Activated naive CD4-positive, alpha-beta T cell treated with anti-CD3 and anti-CD28 coated beads, Interleukin-2, amount 50 U/mL, for 24 hours (primary cell): ENCODE measurements at regions not wholly inside any gene's neighbourhood (a gene's known extent, or its start where the extent isn't known, plus 50 kb on each side); places are given as distances from the start of the nearest gene placed in this dataset.
"Not testable (repeated sequence)": the region's sequence is repeated elsewhere in the genome, so short reads cannot be mapped to it uniquely, and the experiment has no call there.

Experiments
- H3K27ac Mint-ChIP-seq: one replicate; pipeline ENCODE4 v1.8.0; 2021; ENCODE audit warnings: mild to moderate bottlenecking, mixed read lengths
- H3K27me3 Mint-ChIP-seq: one replicate; pipeline ENCODE4 v1.8.0; 2021; ENCODE audit warnings: mixed read lengths
- H3K36me3 Mint-ChIP-seq: one replicate; pipeline ENCODE4 v1.8.0; 2021; ENCODE audit warnings: mixed read lengths
- H3K4me1 Mint-ChIP-seq: one replicate; pipeline ENCODE4 v1.8.0; 2021; ENCODE audit warnings: mixed read lengths
- H3K4me3 Mint-ChIP-seq: one replicate; pipeline ENCODE4 v1.8.0; 2021; ENCODE audit warnings: mild to moderate bottlenecking, mixed read lengths
- H3K9me3 Mint-ChIP-seq: one replicate; pipeline ENCODE4 v1.8.0; 2021; ENCODE audit warnings: mixed read lengths

DNA sequence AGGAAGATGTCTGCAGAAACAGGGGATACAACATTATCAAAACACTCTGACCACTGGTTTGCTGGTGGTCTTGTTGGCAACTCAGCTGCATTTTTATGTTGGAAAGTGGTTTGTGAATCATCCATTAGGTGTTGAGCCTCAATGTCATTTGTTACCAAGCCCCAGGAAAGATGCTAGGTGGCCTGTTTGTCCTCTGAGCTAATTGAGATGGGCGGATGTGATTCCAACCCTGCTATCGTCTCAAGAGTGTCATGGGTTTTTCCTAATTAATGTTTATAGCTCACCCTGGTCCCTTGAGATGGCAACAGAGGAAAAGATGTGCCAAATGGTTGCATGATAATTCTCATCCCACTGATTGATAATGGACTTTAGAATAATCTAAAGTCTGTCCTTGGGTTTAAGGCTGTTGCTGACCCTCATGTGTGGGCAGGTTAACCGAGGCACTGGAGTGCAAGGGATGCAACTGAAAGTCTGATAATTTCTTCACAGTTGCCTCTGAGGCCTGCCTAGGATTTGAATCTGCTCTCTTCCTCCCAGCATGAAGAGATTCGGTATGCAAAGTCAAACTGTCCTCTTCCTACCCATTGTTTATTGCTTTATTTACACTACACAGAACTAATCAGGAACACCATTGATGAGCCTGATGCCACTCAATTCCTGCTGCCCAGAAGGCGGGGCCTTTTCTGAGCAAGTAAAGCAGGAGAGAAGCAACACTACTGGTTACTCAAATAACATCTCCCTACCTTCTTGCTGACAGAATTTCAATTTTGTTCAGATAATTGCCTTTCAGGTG, 166.2 kb upstream of the TBC1D5 start:
- H3K36me3 Mint-ChIP-seq = no peaks in the 10 kb centered on the region
- H3K4me1 Mint-ChIP-seq = no peaks in the 10 kb centered on the region
- no peak overlapping the region for H3K27ac Mint-ChIP-seq
- H3K27me3 Mint-ChIP-seq = peaks cover 7% of the 10 kb centered on the region
- no peaks in the 10 kb centered on the region for H3K9me3 Mint-ChIP-seq
- no peak overlapping the region for H3K4me3 Mint-ChIP-seq

DNA sequence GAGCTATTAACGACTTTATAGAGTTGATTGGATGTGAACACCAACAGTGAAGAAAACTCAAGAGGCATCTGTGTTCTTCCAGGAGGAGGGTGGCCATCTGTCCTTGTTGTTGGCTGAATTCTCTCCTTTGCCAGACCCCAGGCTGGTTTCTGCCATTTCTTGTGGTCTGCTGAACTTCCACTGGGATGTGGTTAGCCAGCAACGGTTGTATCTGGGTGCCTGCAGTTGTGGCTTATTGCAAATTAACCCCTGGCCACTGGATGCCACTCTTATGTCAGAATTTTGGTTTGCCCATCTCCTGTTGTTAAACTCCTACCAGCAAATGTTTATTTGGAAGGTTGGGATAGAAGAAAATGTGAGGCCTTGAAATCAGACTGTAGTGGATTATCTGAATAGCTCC, 163.6 kb upstream of the TBC1D5 start:
- no peak overlapping the region for H3K27ac Mint-ChIP-seq
- no peak overlapping the region for H3K4me3 Mint-ChIP-seq
- peaks cover 2% of the 10 kb centered on the region for H3K27me3 Mint-ChIP-seq
- no peaks in the 10 kb centered on the region for H3K4me1 Mint-ChIP-seq
- no peaks in the 10 kb centered on the region for H3K36me3 Mint-ChIP-seq
- H3K9me3 Mint-ChIP-seq = no peaks in the 10 kb centered on the region

DNA sequence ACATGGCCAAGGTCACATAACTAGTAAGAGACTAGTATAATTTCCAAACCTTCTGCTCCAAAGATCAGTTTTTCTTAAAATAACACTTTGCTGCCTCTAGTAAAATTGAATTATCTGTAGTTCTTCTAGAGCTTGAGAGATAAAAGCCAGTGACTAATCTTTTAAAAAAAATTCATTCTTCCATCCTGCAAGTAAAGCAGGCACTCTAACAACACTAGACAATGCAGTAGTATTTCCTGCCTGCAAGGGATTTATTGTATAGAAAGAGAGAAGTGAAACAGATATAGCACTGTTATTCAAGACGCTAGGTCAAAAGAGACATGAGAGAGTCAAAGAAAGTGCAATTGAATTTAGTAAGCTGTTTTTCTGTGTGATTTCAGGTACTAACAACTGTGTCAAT, 159.5 kb upstream of the TBC1D5 start:
- Mint-ChIP-seq H3K9me3 (peaks cover 5% of the 10 kb centered on the region), H3K27me3 (peaks cover 2% of the 10 kb centered on the region), H3K27ac (no peak overlapping the region), H3K4me1 (no peaks in the 10 kb centered on the region), H3K36me3 (no peaks in the 10 kb centered on the region), H3K4me3 (no peak overlapping the region)

DNA sequence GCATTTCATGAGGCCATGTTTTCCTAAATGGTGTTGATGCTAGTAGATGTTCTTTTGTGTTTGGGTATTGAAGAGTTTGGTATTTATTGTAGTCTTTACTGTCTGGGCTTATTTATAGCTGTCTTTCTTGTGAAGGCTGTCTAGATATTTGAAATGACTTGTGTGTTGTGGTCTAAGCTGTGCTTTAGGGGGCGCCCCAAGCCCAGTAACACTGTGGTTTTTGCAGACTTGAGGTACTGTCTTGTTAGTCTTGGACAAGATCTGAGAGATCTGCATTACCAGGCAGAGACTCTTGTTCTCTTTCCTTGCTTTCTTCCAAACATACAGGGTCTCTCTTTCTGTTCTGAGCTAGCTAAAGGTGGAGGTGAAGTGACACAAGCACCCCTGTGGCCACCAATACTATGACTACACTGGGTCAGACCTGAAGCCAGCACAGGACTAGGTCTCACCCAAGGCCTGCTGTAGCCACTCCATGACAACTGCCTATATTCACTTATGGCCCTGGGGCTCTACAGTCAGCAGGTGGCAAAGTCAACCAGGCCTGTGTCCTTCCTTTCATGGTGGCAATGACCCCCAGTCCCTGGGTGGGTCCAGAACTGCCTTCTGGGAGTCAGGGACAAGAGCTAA, 152.1 kb upstream of the TBC1D5 start:
- Mint-ChIP-seq H3K27me3 (peaks cover 2% of the 10 kb centered on the region), H3K9me3 (no peaks in the 10 kb centered on the region), H3K4me3 (no peak overlapping the region), H3K36me3 (no peaks in the 10 kb centered on the region), H3K4me1 (no peaks in the 10 kb centered on the region), H3K27ac (no peak overlapping the region)

DNA sequence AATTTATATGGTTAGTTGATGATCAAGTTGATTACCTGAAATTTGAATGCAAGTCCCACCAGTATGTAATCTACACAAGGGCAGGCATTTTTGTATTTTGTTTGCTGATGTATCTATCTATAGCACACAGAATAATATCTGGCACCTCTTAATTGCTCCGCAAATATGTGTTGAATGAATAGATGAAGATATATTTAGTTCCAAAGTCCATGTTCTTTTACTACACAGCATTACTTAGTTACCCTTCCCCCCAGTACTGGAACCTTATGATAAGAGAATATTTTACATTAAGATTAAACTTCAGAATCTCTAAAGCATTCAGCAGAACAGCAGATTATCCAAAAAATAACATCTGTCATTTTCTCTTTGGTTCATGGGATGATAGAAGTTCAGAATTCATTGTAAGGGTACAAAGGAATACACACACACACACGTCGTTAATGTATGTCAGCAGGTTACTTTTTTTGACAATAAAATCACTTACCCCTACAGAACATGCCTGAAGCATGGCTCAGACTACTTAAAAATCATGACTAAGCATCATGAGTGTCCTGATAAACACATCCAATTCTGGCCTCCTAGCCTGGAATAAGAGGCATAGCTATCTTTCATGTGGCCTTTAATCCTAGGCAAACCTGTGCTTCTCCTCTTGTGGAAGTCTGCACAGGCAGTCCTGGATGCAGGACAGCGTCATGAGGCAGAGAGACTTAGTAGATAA, 148.9 kb upstream of the TBC1D5 start:
- Mint-ChIP-seq H3K9me3 (no peaks in the 10 kb centered on the region), H3K4me1 (no peaks in the 10 kb centered on the region), H3K4me3 (no peak overlapping the region), H3K36me3 (no peaks in the 10 kb centered on the region), H3K27me3 (peaks cover 2% of the 10 kb centered on the region), H3K27ac (no peak overlapping the region)

DNA sequence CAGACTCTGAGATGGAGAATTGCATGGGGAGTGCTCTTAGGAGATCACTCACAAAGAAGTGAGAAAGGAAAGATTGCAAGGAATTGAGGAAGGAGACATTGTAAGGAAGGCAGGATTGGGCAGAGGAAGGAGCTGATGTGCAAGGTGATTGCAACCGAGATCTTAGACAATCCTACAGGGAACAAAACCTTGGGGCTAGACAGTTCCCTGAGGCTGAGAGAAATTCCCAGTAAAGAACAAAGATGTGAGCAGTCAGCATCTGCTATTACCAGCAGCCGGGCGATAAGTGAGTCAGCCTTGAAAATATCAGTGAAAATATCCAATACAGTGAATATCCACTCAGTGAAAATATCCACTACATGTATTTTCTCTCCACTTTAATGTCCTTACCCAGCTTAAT, 143.6 kb upstream of the TBC1D5 start:
- Mint-ChIP-seq H3K4me1 (no peaks in the 10 kb centered on the region), H3K27me3 (no peaks in the 10 kb centered on the region), H3K9me3 (no peaks in the 10 kb centered on the region), H3K4me3 (no peak overlapping the region), H3K27ac (no peak overlapping the region), H3K36me3 (no peaks in the 10 kb centered on the region)

DNA sequence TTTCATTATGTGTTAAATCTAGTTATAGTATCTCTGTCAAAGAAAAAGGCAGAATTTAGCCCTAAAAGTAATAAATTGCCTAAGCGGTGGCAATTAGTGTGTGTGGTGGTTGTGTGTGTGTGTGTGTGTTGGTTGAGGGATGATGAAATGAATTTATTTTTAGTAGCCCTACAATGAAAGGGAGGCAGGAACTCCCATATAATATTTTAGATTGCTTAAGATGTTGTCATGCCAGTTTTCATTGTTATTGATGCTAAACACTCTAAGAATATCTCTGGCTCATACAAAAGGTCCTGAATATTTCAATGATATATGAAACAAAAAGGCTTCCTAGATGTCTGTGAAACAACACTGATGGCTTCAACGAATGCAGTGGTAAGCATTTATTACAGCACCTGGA, 140.6 kb upstream of the TBC1D5 start:
- H3K9me3 Mint-ChIP-seq = no peaks in the 10 kb centered on the region
- H3K4me1 Mint-ChIP-seq = no peaks in the 10 kb centered on the region
- H3K4me3 Mint-ChIP-seq = no peak overlapping the region
- no peaks in the 10 kb centered on the region for H3K27me3 Mint-ChIP-seq
- H3K27ac Mint-ChIP-seq = no peak overlapping the region
- no peaks in the 10 kb centered on the region for H3K36me3 Mint-ChIP-seq

DNA sequence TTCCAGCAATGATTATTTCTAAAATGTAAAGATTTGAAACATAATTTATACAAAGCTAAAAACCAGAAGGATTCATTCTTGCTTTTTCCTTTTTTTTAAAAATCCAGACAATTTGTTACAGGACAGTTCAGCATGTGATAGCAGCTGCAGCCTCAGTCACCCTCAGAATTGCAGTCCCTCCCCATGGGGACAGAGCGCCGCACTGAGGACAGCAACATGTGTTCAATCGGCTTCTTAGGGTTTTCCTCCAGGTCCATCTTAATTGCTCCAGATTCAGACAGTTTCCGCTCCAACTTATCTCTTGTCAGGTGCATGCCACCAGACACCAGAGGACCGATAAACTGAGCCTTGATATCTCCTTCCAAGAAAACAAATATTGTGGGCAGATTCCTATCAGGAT, 134.9 kb upstream of the TBC1D5 start:
- Mint-ChIP-seq H3K4me3 (no peak overlapping the region), H3K36me3 (no peaks in the 10 kb centered on the region), H3K27ac (no peak overlapping the region), H3K9me3 (no peaks in the 10 kb centered on the region), H3K27me3 (no peaks in the 10 kb centered on the region), H3K4me1 (no peaks in the 10 kb centered on the region)

DNA sequence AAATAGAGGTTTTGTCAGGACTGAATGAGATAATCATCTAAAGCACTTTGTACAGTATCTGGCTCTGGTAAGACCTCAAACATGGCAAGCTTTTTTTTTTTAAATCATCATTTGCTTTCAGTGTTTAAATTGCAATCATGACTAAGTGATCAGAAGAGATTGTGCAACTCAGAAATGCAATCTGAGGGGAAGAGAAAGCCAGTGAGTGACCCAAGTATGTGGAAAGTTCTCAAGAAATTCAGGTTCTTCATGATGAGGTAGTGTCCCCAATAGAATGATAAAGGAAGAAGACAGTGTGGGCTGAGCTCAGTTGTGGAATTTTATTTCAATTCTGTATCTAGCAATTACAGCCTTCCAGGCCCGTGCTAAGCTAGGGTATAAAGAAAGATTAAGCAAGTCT, 132.2 kb upstream of the TBC1D5 start:
- H3K9me3 Mint-ChIP-seq = no peaks in the 10 kb centered on the region
- H3K36me3 Mint-ChIP-seq = no peaks in the 10 kb centered on the region
- H3K27me3 Mint-ChIP-seq = no peaks in the 10 kb centered on the region
- H3K4me3 Mint-ChIP-seq = no peak overlapping the region
- no peak overlapping the region for H3K27ac Mint-ChIP-seq
- H3K4me1 Mint-ChIP-seq = no peaks in the 10 kb centered on the region

DNA sequence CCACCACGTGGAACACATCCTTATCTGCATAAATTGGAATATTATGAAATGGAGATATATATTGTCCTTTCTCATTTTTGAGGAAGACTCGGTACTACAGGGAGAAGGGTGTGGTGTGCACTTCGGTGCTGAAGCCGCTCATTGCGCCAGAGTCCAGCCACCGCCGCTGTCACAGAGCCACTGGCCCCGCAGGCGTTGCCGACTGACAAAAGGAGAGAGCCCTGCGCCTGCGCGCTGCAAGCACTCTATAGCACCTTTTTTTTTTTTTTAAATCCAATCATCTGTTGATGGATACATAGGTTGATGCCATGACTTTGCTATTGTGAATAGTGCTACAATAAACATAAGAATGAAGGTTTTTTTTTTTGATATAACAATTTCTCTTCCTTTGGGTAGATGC, 130.0 kb upstream of the TBC1D5 start:
- Mint-ChIP-seq H3K9me3 (no peaks in the 10 kb centered on the region), H3K4me3 (no peak overlapping the region), H3K27me3 (no peaks in the 10 kb centered on the region), H3K27ac (no peak overlapping the region), H3K4me1 (no peaks in the 10 kb centered on the region), H3K36me3 (no peaks in the 10 kb centered on the region)

DNA sequence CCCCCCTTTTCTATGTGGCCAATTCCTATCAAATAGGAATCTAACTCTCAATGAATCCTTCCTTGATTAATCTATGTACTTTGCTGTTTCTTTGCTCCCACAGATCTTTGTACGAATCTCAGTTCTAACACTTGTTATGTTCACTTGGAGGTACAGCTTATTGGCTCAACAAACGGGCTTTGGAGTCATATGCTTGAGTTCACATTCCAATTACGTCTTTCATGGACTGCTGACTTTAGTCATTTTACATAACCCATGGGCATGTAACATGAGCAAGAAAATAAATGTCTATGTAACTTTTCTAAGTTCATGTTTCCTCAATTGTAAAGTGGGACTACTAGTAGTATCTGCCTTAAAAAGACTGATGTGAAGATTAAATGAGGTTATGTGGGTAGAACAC, 123.2 kb upstream of the TBC1D5 start:
- no peaks in the 10 kb centered on the region for H3K4me1 Mint-ChIP-seq
- H3K36me3 Mint-ChIP-seq = no peaks in the 10 kb centered on the region

DNA sequence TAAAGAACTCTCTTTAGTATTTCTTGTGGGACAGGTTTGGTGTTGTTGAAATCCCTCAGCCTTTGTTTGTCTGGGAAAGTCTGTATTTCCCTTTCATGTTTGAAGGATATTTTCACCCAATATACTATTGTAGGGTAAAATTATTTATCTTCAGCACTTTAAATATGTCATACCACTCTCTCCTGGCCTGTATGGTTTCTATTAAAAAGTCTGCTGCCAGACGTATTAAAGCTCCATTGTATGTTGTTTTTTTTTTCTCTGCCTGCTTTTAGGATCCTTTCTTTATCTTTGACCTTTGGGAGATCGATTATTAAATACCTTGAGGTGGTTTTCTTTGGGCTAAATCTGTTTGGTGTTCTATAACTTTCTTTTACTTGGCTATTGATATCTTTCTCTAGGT, 119.0 kb upstream of the TBC1D5 start:
- Mint-ChIP-seq H3K9me3 (no peaks in the 10 kb centered on the region), H3K4me1 (no peaks in the 10 kb centered on the region), H3K27me3 (peaks cover 5% of the 10 kb centered on the region), H3K4me3 (no peak overlapping the region), H3K36me3 (no peaks in the 10 kb centered on the region), H3K27ac (no peak overlapping the region)

More for the DNA sequence above, 123.2 kb upstream of the TBC1D5 start:
- H3K27ac Mint-ChIP-seq = no peak overlapping the region
- H3K4me3 Mint-ChIP-seq = no peak overlapping the region
- H3K9me3 Mint-ChIP-seq = no peaks in the 10 kb centered on the region
- H3K27me3 Mint-ChIP-seq = peaks cover 5% of the 10 kb centered on the region

DNA sequence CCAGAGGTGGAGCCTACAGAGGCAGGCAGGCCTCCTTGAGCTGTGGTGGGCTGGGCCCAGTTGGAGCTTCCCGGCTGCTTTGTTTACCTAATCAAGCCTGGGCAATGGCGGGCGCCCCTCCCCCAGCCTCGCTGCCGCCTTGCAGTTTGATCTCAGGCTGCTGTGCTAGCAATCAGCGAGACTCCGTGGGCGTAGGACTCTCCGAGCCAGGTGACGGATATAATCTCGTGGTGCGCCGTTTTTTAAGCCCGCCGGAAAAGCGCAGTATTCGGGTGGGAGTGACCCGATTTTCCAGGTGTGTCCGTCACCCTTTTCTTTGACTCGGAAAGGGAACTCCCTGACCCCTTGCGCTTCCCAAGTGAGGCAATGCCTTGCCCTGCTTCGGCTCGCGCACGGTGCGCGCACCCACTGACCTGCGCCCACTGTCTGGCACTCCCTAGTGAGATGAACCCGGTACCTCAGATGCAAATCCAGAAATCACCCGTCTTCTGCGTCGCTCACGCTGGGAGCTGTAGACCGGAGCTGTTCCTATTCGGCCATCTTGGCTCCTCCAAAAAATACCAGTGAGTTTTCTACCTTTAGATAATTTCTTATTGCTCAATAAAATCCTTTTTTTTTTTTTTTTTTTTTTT, 118.5 kb upstream of the TBC1D5 start:
- H3K4me3 Mint-ChIP-seq, H3K27ac Mint-ChIP-seq, H3K4me1 Mint-ChIP-seq, H3K27me3 Mint-ChIP-seq, H3K36me3 Mint-ChIP-seq, H3K9me3 Mint-ChIP-seq: not testable (repeated sequence)

DNA sequence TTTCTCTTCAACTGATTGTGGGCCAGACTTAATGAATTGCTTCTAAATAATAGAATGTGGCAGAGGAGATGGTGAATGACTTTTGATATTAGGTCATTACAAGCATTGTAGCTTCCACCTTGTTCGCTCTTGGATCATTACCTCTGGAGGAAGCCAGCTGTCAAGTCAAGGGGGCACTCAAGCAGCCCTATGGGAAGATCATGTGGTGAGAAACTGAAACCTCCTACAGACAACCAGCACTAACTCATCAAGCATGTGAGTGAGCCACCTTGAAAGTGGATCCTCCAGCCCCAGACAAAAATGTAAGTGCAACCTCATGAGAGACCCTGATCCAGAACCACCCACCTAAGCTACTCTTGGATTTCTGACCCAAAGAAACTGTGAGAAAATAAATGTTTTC, 109.8 kb upstream of the TBC1D5 start:
- peaks cover 5% of the 10 kb centered on the region for H3K27me3 Mint-ChIP-seq
- no peaks in the 10 kb centered on the region for H3K36me3 Mint-ChIP-seq
- no peaks in the 10 kb centered on the region for H3K9me3 Mint-ChIP-seq
- no peaks in the 10 kb centered on the region for H3K4me1 Mint-ChIP-seq
- no peak overlapping the region for H3K4me3 Mint-ChIP-seq
- H3K27ac Mint-ChIP-seq = no peak overlapping the region

DNA sequence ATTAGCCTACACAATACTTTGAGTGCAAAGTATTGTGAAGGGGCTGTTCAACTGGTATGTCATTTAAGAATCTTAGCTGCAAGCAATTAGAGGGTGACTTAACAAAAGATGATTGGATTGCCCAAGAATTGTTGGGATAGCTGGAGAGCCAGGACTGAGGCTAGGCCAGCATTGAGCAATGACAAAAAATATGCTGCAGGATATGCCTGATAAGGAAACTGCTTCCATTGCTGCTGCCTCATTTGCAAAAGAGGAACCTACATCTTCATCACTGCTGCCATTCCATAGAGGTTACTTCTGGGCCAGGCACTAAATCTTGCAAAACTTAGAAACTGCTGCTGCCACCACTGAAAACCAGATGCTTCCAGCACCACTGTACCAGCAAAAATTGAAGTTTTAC, 108.0 kb upstream of the TBC1D5 start:
- Mint-ChIP-seq H3K9me3 (no peaks in the 10 kb centered on the region), H3K27ac (no peak overlapping the region), H3K4me3 (no peak overlapping the region), H3K36me3 (no peaks in the 10 kb centered on the region), H3K27me3 (peaks cover 5% of the 10 kb centered on the region), H3K4me1 (no peaks in the 10 kb centered on the region)

DNA sequence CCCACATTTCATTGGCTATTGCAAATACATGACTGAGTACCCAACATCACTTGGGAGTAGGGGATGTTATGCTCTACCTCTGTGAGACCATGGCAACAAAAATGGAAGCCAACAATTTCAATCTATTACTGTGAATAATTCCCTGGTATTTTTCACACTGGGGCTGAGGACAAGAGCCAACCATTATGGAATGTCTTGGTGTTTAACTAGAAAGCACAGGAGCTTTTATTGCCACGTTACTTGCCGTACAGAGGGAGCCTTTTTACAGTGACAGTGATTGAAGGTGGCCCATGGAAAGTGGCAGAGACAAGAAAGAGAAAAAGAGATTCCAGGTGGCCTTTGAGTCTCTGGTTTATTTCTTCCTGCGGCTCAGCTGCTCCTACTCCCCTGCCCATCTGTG, 105.7 kb upstream of the TBC1D5 start:
- H3K27me3 Mint-ChIP-seq = peaks cover 5% of the 10 kb centered on the region
- no peaks in the 10 kb centered on the region for H3K9me3 Mint-ChIP-seq
- H3K4me3 Mint-ChIP-seq = no peak overlapping the region
- no peak overlapping the region for H3K27ac Mint-ChIP-seq
- H3K36me3 Mint-ChIP-seq = no peaks in the 10 kb centered on the region
- H3K4me1 Mint-ChIP-seq = no peaks in the 10 kb centered on the region
